ENCODE measurements at regions not wholly inside any gene's neighbourhood (a gene's known extent, or its start where the extent isn't known, plus 50 kb on each side); places are given as distances from the start of the nearest gene placed in this dataset.

- TF ChIP-seq POLR2AphosphoS5 (IDR thresholded peaks at IDR 0.05; ENCODE audit: low read depth, low read length), result no peak
- no peak for TF ChIP-seq HDAC6 (IDR thresholded peaks at IDR 0.05; ENCODE audit: low read depth, low read length)
- TF ChIP-seq SRF (IDR thresholded peaks at IDR 0.05; ENCODE audit: low read depth, low read length), result no peak
These were observed 140.2 kb upstream of the NDUFV2 start (continued) for GRCh38 chr18:8962192-8962779.

Measured in H1 (cell line).